ENCODE measurements at regions not wholly inside any gene's neighbourhood (a gene's known extent, or its start where the extent isn't known, plus 50 kb on each side); places are given as distances from the start of the nearest gene placed in this dataset.

- TF ChIP-seq YY1 (IDR thresholded peaks at IDR 0.05; ENCODE audit: low read depth, low read length) (no peak), POLR2AphosphoS5 (IDR thresholded peaks at IDR 0.05; ENCODE audit: low read depth, low read length) (no peak), CHD2 (IDR thresholded peaks at IDR 0.05; ENCODE audit: low read length) (no peak), ZNF274 (IDR thresholded peaks at IDR 0.05; ENCODE audit: borderline replicate concordance, extremely low read depth, low read length) (no peak), CTCF (IDR thresholded peaks at IDR 0.05; ENCODE audit: control extremely low read depth in 1 of 3, insufficient read depth in 1 of 3, low read depth in 1 of 3, low read length in 3 of 3) (no peak)
These were observed 616.8 kb downstream of the TAFA4 start for GRCh38 chr3:68315546-68315945.
